ENCODE measurements at regions not wholly inside any gene's neighbourhood (a gene's known extent, or its start where the extent isn't known, plus 50 kb on each side); places are given as distances from the start of the nearest gene placed in this dataset.

- DNase-seq (ENCODE audit: low spot score) = no peak
- intact Hi-C loops (cut with DNase I) = no loop called here
- H3K27ac ChIP-seq = no peak overlapping the region
- WGBS = 90% methylated on average over 4 of the region's 4 CpGs
- no peaks in the 10 kb centered on the region for H3K9me3 ChIP-seq
- H3K4me1 ChIP-seq (replicated peaks) = no peaks in the 10 kb centered on the region
- no peak for TF ChIP-seq POLR2A (IDR thresholded peaks at IDR 0.05)
- TF ChIP-seq POLR2AphosphoS5 (IDR thresholded peaks at IDR 0.05) = no peak
- no peak for TF ChIP-seq CTCF (IDR thresholded peaks at IDR 0.05)
- H3K36me3 ChIP-seq = no peaks in the 10 kb centered on the region
- no peaks in the 10 kb centered on the region for H3K27me3 ChIP-seq (replicated peaks; ENCODE audit: insufficient read depth)
- no peak overlapping the region for H3K4me3 ChIP-seq
These were observed 50.1 kb downstream of the GCNT4 start for GRCh38 chr5:75002271-75002670.

GRCh38 chr5:74995926-74996325, 56.4 kb downstream of the GCNT4 start:
- intact Hi-C loops (cut with DNase I) = no loop called here
- no peak overlapping the region for H3K4me3 ChIP-seq
- H3K27me3 ChIP-seq (replicated peaks; ENCODE audit: insufficient read depth) = no peaks in the 10 kb centered on the region
- DNase-seq (ENCODE audit: low spot score) = no peak
- 82% methylated on average over 1 of the region's 1 CpG for WGBS
- no peaks in the 10 kb centered on the region for H3K4me1 ChIP-seq (replicated peaks)
- TF ChIP-seq POLR2A (IDR thresholded peaks at IDR 0.05) (no peak), POLR2AphosphoS5 (IDR thresholded peaks at IDR 0.05) (no peak), CTCF (IDR thresholded peaks at IDR 0.05) (no peak)
- no peak overlapping the region for H3K27ac ChIP-seq
- H3K36me3 ChIP-seq = no peaks in the 10 kb centered on the region
- H3K9me3 ChIP-seq = no peaks in the 10 kb centered on the region

- Histone ChIP-seq H3K4me1 (replicated peaks) (no peaks in the 10 kb centered on the region), H3K36me3 (no peaks in the 10 kb centered on the region), H3K27ac (no peak overlapping the region), H3K27me3 (replicated peaks; ENCODE audit: insufficient read depth) (no peaks in the 10 kb centered on the region), H3K4me3 (no peak overlapping the region), H3K9me3 (no peaks in the 10 kb centered on the region)
- 65% methylated on average over 2 of the region's 2 CpGs for WGBS
- DNase-seq (ENCODE audit: low spot score) = no peak
- TF ChIP-seq POLR2A (IDR thresholded peaks at IDR 0.05) (no peak), CTCF (IDR thresholded peaks at IDR 0.05) (no peak), POLR2AphosphoS5 (IDR thresholded peaks at IDR 0.05) (no peak)
- intact Hi-C loops (cut with DNase I) = no loop called here
These were observed 57.5 kb downstream of the GCNT4 start for GRCh38 chr5:74994826-74995225.

- 83% methylated on average over 4 of the region's 4 CpGs for WGBS
- Histone ChIP-seq H3K27ac (no peak overlapping the region), H3K27me3 (replicated peaks; ENCODE audit: insufficient read depth) (no peaks in the 10 kb centered on the region), H3K36me3 (no peaks in the 10 kb centered on the region), H3K4me1 (replicated peaks) (no peaks in the 10 kb centered on the region), H3K9me3 (no peaks in the 10 kb centered on the region), H3K4me3 (no peak overlapping the region)
- TF ChIP-seq CTCF (IDR thresholded peaks at IDR 0.05) (no peak), POLR2AphosphoS5 (IDR thresholded peaks at IDR 0.05) (no peak), POLR2A (IDR thresholded peaks at IDR 0.05) (no peak)
- no peak for DNase-seq (ENCODE audit: low spot score)
- intact Hi-C loops (cut with DNase I) = no loop called here
These were observed 58.6 kb downstream of the GCNT4 start for GRCh38 chr5:74993743-74994142.

GRCh38 chr5:74992791-74993190, 59.6 kb downstream of the GCNT4 start:
- Histone ChIP-seq H3K4me1 (replicated peaks) (no peaks in the 10 kb centered on the region), H3K27me3 (replicated peaks; ENCODE audit: insufficient read depth) (no peaks in the 10 kb centered on the region), H3K9me3 (no peaks in the 10 kb centered on the region), H3K27ac (no peak overlapping the region), H3K4me3 (no peak overlapping the region), H3K36me3 (no peaks in the 10 kb centered on the region)
- DNase-seq (ENCODE audit: low spot score) = no peak
- 63% methylated on average over 4 of the region's 4 CpGs for WGBS
- TF ChIP-seq POLR2A (IDR thresholded peaks at IDR 0.05) (no peak), POLR2AphosphoS5 (IDR thresholded peaks at IDR 0.05) (no peak), CTCF (IDR thresholded peaks at IDR 0.05) (no peak)
- intact Hi-C loops (cut with DNase I) = no loop called here
